Endometrium (tissue), 2 donors: ENCODE measurements at regions not wholly inside any gene's neighbourhood (a gene's known extent, or its start where the extent isn't known, plus 50 kb on each side); places are given as distances from the start of the nearest gene placed in this dataset.

Experiments used
- FAIRE-seq: peaks from 2 replicates; lab custom pipeline; 2012; peaks lifted over from hg19 to GRCh38; lab: Jason Lieb, UNC
- donor health status: control.
- donor health status: control.

DNA sequence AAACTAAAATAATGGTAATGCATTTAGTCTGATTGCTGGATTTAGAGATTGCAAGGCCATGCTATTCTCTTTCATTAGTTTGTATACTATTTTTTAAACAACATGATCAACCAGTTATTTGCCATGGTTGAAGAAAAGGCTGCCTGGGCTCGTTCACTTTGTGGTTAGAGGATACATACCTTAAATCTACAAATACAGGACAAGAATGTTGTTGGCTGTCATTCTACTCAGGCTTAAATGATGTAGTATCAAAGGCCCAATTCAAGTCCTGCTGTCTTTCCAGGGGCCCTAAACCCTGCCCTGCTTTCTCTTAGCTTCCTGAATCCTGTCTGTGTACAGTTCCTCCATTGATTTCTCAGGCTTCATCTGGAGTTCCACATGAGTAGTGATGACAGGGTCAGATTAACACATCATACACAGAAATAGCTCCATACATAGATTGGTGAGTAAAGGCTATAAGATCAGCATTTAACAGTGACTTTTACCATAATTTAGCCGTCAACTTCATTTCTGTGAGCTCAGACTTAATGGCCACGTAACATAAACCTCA, 114.9 kb upstream of the GPRIN3 start:
- no peak for FAIRE-seq

GRCh38 chr4:89420507-89420906, 112.9 kb upstream of the GPRIN3 start:
- FAIRE-seq: no peak

DNA sequence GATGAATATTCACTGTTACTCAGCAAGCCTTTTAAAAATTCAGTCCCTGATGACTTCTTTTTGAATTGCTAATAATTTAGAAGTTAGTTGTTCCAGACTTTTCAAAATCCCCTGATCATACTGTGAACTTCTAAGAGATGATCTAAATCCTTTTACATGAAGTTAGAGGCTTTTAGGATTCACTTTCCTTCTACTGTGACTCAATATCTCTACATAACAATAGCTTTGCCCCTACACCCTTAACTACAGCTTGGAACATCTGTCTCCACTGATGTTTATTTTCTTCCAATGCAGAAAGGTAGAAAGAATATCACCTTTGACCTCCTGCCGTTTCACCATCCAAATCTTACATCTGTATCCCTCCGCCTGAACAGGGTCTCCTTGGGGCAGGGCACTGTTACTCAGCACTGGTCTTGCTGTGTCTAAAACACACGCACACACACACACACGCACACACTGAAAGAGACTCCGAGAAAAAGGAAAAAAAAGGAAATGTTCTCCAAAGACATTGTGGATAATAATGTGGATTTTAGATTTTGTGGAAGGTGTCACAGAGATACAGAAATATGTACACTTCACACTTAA, 111.6 kb upstream of the GPRIN3 start:
- FAIRE-seq: no peak

GRCh38 chr4:89416960-89417359, 109.4 kb upstream of the GPRIN3 start:
- FAIRE-seq: no peak

DNA sequence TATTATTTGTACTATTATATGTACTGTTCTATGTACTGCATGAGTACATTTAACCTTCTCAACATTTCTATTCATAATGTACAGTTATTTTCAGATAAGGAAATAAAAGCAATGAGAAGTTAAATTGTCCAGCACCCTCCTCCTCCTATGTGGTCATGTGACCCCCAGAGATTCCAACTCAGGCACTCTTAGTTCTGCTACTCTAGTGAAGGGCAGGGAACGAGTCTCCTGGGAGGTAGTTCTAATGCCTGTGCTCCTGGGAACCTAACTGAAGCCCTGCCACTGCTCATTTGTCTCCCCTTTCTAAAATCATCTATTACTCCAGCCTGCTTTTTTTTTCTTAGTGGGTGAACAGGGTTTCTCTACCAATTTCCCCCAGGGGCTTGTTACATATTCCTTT, 105.9 kb upstream of the GPRIN3 start:
- FAIRE-seq: no peak

DNA sequence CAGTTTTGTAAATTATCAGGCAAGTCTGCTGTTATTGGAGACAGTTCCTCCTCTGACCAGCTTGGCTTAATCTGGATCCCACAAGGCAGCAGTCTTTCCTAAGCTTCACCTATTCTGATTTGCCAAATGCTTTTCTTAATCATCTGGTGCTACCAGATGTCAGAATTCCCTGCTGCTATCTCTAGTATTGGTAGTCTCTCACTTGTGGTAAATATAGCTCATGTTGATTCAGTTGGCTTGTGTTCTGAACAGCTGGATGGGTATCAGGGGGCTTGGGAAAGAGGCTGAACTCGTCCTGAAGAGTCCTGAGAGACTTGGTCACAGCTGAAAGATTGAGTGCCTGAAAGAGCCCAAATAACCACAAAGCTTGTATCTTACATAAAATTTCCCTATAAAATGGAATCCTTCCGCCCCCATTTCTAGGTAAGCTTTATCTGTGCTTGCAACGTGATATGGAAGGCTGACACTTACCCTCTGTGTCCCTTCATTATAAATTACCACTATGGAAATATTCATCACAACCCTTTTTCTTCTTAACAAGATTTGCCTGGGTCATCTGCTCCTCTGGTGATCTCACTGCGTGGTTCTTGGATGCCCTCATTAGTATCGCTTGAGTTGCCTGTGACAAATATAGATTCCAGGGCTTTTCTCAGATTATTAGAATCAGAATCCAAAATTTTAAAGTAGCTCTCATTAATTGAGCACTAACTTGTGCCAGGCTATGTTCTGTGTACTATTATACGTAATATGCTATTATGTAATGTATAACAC, 104.1 kb upstream of the GPRIN3 start:
- no peak for FAIRE-seq

- no peak for FAIRE-seq
Observed at GRCh38 chr4:89410687-89411086, 103.1 kb upstream of the GPRIN3 start.

DNA sequence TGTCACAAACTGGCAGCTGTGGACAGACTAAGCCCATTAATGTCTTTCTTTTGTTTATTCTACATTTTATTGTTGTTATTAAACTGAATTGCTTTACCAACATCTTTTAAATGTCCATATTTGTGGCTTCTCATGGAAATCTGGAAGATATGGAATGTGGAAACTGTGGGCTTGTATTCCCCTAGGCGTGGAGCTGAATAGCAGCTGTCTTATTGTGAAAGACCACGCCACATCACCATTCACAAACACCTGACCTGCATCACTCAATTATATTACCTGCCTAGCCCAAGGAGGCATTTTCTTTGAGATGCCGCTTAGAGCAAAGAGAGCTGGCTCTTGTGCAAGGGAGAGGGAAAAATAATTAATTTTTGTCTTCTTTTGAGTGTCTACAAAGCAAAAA, 96.9 kb upstream of the GPRIN3 start:
- no peak for FAIRE-seq

DNA sequence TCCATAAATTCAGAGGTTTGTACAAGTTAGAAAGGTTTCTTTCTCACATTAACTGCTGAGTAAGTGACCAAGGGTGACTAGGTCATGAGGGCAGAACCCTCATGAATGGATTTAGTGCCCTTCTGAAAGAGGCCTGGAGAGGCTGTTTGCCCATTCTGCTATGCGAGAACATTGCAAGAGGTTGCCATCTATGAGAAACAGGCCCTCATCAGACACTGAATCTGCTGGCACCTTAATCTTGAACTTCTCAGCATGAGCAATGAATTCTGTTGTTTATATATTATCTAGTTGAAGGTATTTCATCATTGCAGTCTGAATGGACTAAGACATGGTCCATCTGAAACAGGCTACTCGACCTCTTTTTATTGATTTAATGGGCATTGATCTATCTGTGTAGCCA, 96.2 kb upstream of the GPRIN3 start:
- no peak for FAIRE-seq

DNA sequence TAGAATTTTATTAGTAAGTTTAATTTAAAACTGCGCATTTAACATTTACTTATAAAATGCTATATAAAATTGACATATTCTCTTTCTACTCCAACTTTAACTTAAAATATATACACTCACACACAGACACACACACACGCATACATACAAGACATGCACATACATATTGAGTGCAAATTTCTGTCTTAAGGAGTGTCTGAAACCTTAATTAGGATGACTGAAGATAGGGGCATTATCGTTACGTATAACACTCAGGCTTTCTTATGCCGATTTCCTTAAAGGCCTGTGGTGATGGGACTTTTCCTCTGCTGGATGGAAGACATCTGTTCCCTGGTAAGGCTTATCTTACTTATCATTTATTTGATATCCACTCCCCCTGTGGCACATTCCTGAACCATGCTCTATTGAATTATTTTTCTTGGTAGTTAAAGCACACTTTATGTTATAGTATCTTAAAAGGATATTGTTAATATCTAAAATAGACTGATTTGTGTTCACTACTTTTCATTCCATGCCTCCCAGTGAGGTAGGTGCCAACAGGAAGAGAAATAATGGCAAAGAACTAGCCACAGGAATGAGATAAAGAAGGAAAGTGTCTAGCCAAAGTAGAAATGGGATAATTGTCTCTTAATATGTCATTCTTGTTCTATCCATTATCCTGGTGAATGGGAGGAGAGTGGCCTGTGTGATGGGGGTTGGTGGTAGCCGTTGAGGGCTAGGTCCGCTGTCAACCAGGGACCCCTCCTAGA, 92.9 kb upstream of the GPRIN3 start:
- no peak for FAIRE-seq

DNA sequence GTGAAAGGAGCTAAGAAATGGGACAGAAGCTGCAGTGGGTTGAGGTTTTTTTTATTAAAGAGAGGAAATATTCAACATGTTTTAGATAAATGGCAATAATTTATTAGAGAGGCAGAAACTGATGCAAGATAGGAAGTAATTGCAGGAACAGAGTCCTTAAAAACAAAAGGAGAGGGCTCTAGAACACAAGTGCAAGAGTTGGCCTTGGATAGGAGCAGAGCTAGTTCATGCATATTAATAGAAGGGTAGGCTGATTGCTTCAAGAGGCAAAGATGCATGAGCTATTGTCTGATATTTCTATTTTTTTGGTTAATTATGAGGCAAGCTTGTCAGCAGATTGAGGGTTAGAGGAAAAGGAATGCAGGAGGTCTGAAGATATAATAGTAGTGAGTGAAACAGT, 91.0 kb upstream of the GPRIN3 start:
- FAIRE-seq: no peak

GRCh38 chr4:89398146-89398545, 90.5 kb upstream of the GPRIN3 start:
- FAIRE-seq: no peak

- FAIRE-seq: no peak
Observed at GRCh38 chr4:89397441-89397840, 89.8 kb upstream of the GPRIN3 start.

GRCh38 chr4:89382439-89382838, 74.8 kb upstream of the GPRIN3 start:
- FAIRE-seq: no peak

DNA sequence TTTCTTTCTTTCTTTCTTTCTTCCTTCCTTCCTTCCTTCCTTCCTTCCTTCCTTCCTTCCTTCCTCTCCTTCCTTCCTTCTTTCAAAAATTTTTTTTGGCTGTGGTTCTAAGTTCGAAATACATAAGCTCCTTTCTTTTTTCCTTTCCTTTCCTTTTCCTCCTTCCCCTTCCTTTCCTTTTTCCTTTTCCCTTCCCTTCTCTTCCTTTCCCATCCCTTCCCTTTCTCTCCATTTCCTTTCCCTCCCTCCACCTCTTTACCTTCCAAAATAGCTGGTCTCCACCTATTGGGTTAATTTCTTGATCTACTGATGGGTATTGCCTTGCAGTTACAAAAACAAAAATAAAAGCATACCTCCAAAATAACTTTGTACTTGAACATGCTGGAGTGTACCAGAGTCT, 73.4 kb upstream of the GPRIN3 start:
- FAIRE-seq: no peak

- FAIRE-seq: no peak
Observed at GRCh38 chr4:89379511-89380044, 72.0 kb upstream of the GPRIN3 start.

- FAIRE-seq: no peak
Observed at GRCh38 chr4:89373394-89373793, 65.8 kb upstream of the GPRIN3 start.

- no peak for FAIRE-seq
Observed at GRCh38 chr4:89371614-89372013, 64.0 kb upstream of the GPRIN3 start.

- FAIRE-seq: no peak
Observed at GRCh38 chr4:89369581-89369980, 62.0 kb upstream of the GPRIN3 start.

DNA sequence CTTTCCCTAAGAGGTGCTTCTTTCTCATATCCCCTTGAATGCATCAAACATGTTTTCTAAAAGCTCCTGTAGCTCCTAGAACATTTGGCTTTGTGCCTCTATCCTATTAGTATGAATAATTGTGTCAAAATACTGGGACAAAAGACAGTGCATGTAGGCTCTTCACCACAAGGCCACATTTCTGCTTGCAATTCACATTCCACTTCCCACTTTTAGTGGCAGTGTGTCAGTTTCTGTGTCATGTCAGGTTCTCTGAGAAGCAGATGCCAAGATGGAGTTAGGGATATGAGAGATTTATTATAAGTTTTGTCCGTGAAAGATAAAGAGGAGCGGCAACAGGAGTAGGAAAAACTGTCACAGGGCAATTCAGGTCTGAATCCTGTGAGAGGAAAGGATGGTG, 61.3 kb upstream of the GPRIN3 start:
- no peak for FAIRE-seq

- no peak for FAIRE-seq
Observed at GRCh38 chr4:89365776-89366175, 58.2 kb upstream of the GPRIN3 start.

- FAIRE-seq: no peak
Observed at GRCh38 chr4:89365375-89365774, 57.8 kb upstream of the GPRIN3 start.

DNA sequence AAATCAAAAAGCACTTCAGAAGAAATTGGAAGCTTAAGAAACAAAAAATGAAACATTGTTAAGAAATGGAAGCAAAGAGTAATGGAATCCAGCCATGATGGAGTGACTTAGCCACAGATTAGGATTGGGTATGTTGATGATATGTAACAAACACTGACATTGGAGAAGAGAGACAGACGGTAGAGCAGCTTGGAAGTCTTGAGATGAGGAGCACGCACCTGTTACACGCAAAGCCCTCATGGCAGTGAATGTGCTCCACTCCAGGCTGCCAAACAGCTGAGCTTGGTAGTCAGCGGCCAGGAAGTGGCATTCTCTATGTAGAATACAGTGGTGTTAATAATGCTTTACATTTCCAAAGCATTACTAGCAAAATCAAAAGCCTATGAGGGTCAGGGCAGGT, 56.9 kb upstream of the GPRIN3 start:
- FAIRE-seq: no peak
